Naive B cell (primary cell): ENCODE measurements at regions not wholly inside any gene's neighbourhood (a gene's known extent, or its start where the extent isn't known, plus 50 kb on each side); places are given as distances from the start of the nearest gene placed in this dataset.

Experiments
- ATAC-seq, 2 donors: fragments of 150-1000 bp; cut with Tn5 transposase; 2 replicates each; pipeline ENCODE4 v1.10.0; 2021; ENCODE audit warnings: low read depth in 2 of 2, mild to moderate bottlenecking in 2 of 2, moderate library complexity in 2 of 2
- DNase-seq: peaks from one replicate; pipeline ENCODE4 v3.0.0; 2022
- H3K27ac Mint-ChIP-seq, 6 donors: one replicate each; pipeline ENCODE4 v1.8.0; 2020 to 2022; ENCODE audit warnings: mild to moderate bottlenecking in 6 of 6, mixed read lengths in 6 of 6, moderate library complexity in 5 of 6, inconsistent platforms in 2 of 6
- H3K27me3 Mint-ChIP-seq, 3 donors: one replicate each; pipeline ENCODE4 v1.8.0; 2021 to 2022; ENCODE audit warnings: mixed read lengths in 3 of 3, mild to moderate bottlenecking in 1 of 3
- H3K36me3 Mint-ChIP-seq, 2 donors: one replicate each; pipeline ENCODE4 v1.8.0; 2020 to 2022; ENCODE audit warnings: mixed read lengths in 2 of 2, inconsistent platforms in 1 of 2, mild to moderate bottlenecking in 1 of 2
- H3K4me1 Mint-ChIP-seq, 3 donors: one replicate each; pipeline ENCODE4 v1.8.0; 2020 to 2022; ENCODE audit warnings: mixed read lengths in 3 of 3, inconsistent platforms in 1 of 3, mild to moderate bottlenecking in 1 of 3, moderate library complexity in 1 of 3
- H3K4me3 Mint-ChIP-seq, 8 donors: one replicate each; pipeline ENCODE4 v1.8.0; 2020 to 2022; ENCODE audit warnings: mild to moderate bottlenecking in 8 of 8, mixed read lengths in 8 of 8, moderate library complexity in 8 of 8, inconsistent platforms in 2 of 8
- H3K9me3 Mint-ChIP-seq, 7 donors: one replicate each; pipeline ENCODE4 v1.8.0; 2020 to 2022; ENCODE audit warnings: mixed read lengths in 7 of 7, mild to moderate bottlenecking in 5 of 7, inconsistent platforms in 2 of 7, moderate library complexity in 1 of 7

GRCh38 chr20:17859002-17859615 lies 109.5 kb downstream of the SNX5 start:
- peaks cover 0 to 6% (median 0%) of the 10 kb centered on the region in 3 donors for H3K27me3 Mint-ChIP-seq
- peak overlapping the region; percentile 4 to 90 (median 52) for H3K27ac Mint-ChIP-seq
- peak overlapping the region in 6 of 8 donors; percentile 64 to 80 (median 73) for H3K4me3 Mint-ChIP-seq
- DNase-seq (no peak), ATAC-seq (no peak)
- peaks cover 72 to 87% (median 87%) of the 10 kb centered on the region in 3 donors for H3K4me1 Mint-ChIP-seq
- no peaks in the 10 kb centered on the region for H3K36me3 Mint-ChIP-seq
- H3K9me3 Mint-ChIP-seq, result no peaks in the 10 kb centered on the region

- DNase-seq (no peak), ATAC-seq (no peak)
- Mint-ChIP-seq H3K27me3 (peaks cover 0 to 6% (median 0%) of the 10 kb centered on the region in 3 donors), H3K36me3 (no peaks in the 10 kb centered on the region), H3K4me1 (peaks cover 76 to 93% (median 89%) of the 10 kb centered on the region in 3 donors), H3K9me3 (no peaks in the 10 kb centered on the region), H3K27ac (peak overlapping the region; percentile 22 to 90 (median 78)), H3K4me3 (peak overlapping the region in 6 of 8 donors; percentile 29 to 86 (median 73))
Observed at GRCh38 chr20:17858450-17859001, 110.1 kb downstream of the SNX5 start.

GRCh38 chr20:17857639-17858449 lies 110.8 kb downstream of the SNX5 start:
- DNase-seq, result no peak
- Mint-ChIP-seq H3K4me1 (peaks cover 79 to 98% (median 87%) of the 10 kb centered on the region in 3 donors), H3K4me3 (peak overlapping the region in 6 of 8 donors; percentile 29 to 86 (median 69)), H3K9me3 (no peaks in the 10 kb centered on the region), H3K27ac (peak overlapping the region; percentile 47 to 96 (median 90)), H3K36me3 (no peaks in the 10 kb centered on the region), H3K27me3 (peaks cover 0 to 6% (median 0%) of the 10 kb centered on the region in 3 donors)
- ATAC-seq, result no peak

- Mint-ChIP-seq H3K27me3 (peaks cover 0 to 1% (median 0%) of the 10 kb centered on the region in 3 donors), H3K27ac (peak overlapping the region in 5 of 6 donors; percentile 44 to 96 (median 85)), H3K9me3 (no peaks in the 10 kb centered on the region), H3K4me3 (peak overlapping the region in 7 of 8 donors; percentile 33 to 78 (median 66)), H3K4me1 (peaks cover 72 to 91% (median 79%) of the 10 kb centered on the region in 3 donors), H3K36me3 (no peaks in the 10 kb centered on the region)
- DNase-seq (no peak), ATAC-seq (no peak)
Observed at GRCh38 chr20:17856837-17857605, 111.6 kb downstream of the SNX5 start.

GRCh38 chr20:17856024-17856564 lies 112.5 kb downstream of the SNX5 start:
- Mint-ChIP-seq H3K27me3 (no peaks in the 10 kb centered on the region), H3K4me1 (peaks cover 63 to 81% (median 74%) of the 10 kb centered on the region in 3 donors), H3K27ac (peak overlapping the region; percentile 26 to 93 (median 82)), H3K36me3 (no peaks in the 10 kb centered on the region), H3K4me3 (peak overlapping the region; percentile 4 to 76 (median 50)), H3K9me3 (no peaks in the 10 kb centered on the region)
- ATAC-seq (peak; percentile 93 to 95), DNase-seq (peak; percentile 80)

- Mint-ChIP-seq H3K27me3 (no peaks in the 10 kb centered on the region), H3K9me3 (peaks cover 0 to 3% (median 2%) of the 10 kb centered on the region in 7 donors), H3K36me3 (no peaks in the 10 kb centered on the region), H3K4me3 (peak overlapping the region in 3 of 8 donors; percentile 16 to 57 (median 32)), H3K27ac (peak overlapping the region in 5 of 6 donors; percentile 11 to 88 (median 79)), H3K4me1 (peaks cover 57 to 73% (median 71%) of the 10 kb centered on the region in 3 donors)
- no peak for DNase-seq
- ATAC-seq, result no peak
Observed at GRCh38 chr20:17854307-17854903, 114.2 kb downstream of the SNX5 start.

- DNase-seq (no peak), ATAC-seq (no peak)
- peak overlapping the region in 2 of 6 donors; percentile 37 to 76 for H3K27ac Mint-ChIP-seq
- H3K9me3 Mint-ChIP-seq, result peaks cover 0 to 10% (median 7%) of the 10 kb centered on the region in 7 donors
- no peak overlapping the region for H3K4me3 Mint-ChIP-seq
- peaks cover 60 to 73% (median 71%) of the 10 kb centered on the region in 3 donors for H3K4me1 Mint-ChIP-seq
- peaks cover 0 to 9% of the 10 kb centered on the region in 2 donors for H3K36me3 Mint-ChIP-seq
- no peaks in the 10 kb centered on the region for H3K27me3 Mint-ChIP-seq
Observed at GRCh38 chr20:17852323-17852722, 116.3 kb downstream of the SNX5 start.

- Mint-ChIP-seq H3K36me3 (peaks cover 0 to 9% of the 10 kb centered on the region in 2 donors), H3K27ac (peak overlapping the region in 3 of 6 donors; percentile 8 to 70 (median 52)), H3K4me3 (no peak overlapping the region), H3K9me3 (peaks cover 0 to 10% (median 7%) of the 10 kb centered on the region in 7 donors), H3K27me3 (no peaks in the 10 kb centered on the region), H3K4me1 (peaks cover 59 to 73% (median 71%) of the 10 kb centered on the region in 3 donors)
- DNase-seq (no peak), ATAC-seq (no peak)
Observed at GRCh38 chr20:17850684-17851026, 117.9 kb downstream of the SNX5 start.

- Mint-ChIP-seq H3K27me3 (no peaks in the 10 kb centered on the region), H3K27ac (peak overlapping the region in 3 of 6 donors; percentile 8 to 70 (median 53)), H3K4me1 (peaks cover 59 to 73% (median 71%) of the 10 kb centered on the region in 3 donors), H3K4me3 (peak overlapping the region in 1 of 8 donors; percentile 66), H3K9me3 (peaks cover 0 to 10% (median 7%) of the 10 kb centered on the region in 7 donors), H3K36me3 (peaks cover 0 to 9% of the 10 kb centered on the region in 2 donors)
- no peak for DNase-seq
- ATAC-seq, result no peak
Observed at GRCh38 chr20:17849901-17850683, 118.5 kb downstream of the SNX5 start.

- Mint-ChIP-seq H3K27ac (peak overlapping the region in 5 of 6 donors; percentile 44 to 95 (median 66)), H3K4me1 (peaks cover 62 to 73% (median 72%) of the 10 kb centered on the region in 3 donors), H3K4me3 (peak overlapping the region in 6 of 8 donors; percentile 57 to 84 (median 64))
Observed at GRCh38 chr20:17849138-17849900, 119.3 kb downstream of the SNX5 start.

More at GRCh38 chr20:17849138-17849900, 119.3 kb downstream of the SNX5 start:
- Mint-ChIP-seq H3K36me3 (peaks cover 0 to 9% of the 10 kb centered on the region in 2 donors), H3K27me3 (no peaks in the 10 kb centered on the region), H3K9me3 (peaks cover 0 to 11% (median 8%) of the 10 kb centered on the region in 7 donors)
- DNase-seq (no peak), ATAC-seq (no peak)
